HEK293 (cell line): ENCODE measurements at regions not wholly inside any gene's neighbourhood (a gene's known extent, or its start where the extent isn't known, plus 50 kb on each side); places are given as distances from the start of the nearest gene placed in this dataset.

ENCODE experiments used
- CTCF ChIA-PET: fragments of 350-600 bp; formaldehyde crosslinking; extraction: SDS; loops from one replicate; lab custom pipeline; 2021; ENCODE audit warnings: antibody characterized with exemption; lab: Yijun Ruan, JAX
- POLR2A ChIA-PET: fragments of 300-600 bp; formaldehyde crosslinking; extraction: SDS; loops from one replicate; lab custom pipeline; 2020; ENCODE audit warnings: antibody characterized with exemption, inconsistent platforms; lab: Yijun Ruan, JAX
- H3K27ac ChIP-seq: fragments of 200-500 bp; sonication (Bioruptor generic); 2 replicates; pipeline ENCODE4 v1.5.1; 2014; ENCODE audit warnings: low read depth, low read length, control low read depth, inconsistent platforms; ENCODE audit errors: extremely low read depth
- H3K36me3 ChIP-seq, 2 experiments: fragments of 200-500 bp in 1 of 2; sonication (Bioruptor generic) in 1 of 2; 1 replicate in 1 of 2; 2 replicates in 1 of 2; pipeline ENCODE4 v1.5.1; 2014 to 2017; ENCODE audit warnings: inconsistent platforms in 2 of 2, low read length in 2 of 2; ENCODE audit not compliant: control insufficient read depth in 2 of 2, insufficient read depth in 1 of 2
- H3K4me1 ChIP-seq: fragments of 200-500 bp; sonication (Bioruptor generic); 2 replicates; pipeline ENCODE4 v1.5.1; 2014; ENCODE audit warnings: mild to moderate bottlenecking, low read length, inconsistent platforms; ENCODE audit not compliant: control insufficient read depth, insufficient read depth
- H3K4me3 ChIP-seq: 2 replicates; pipeline ENCODE4 v1.5.1; 2011; ENCODE audit warnings: low read depth, mild to moderate bottlenecking, control low read depth, low read length, moderate library complexity
- H3K9me3 ChIP-seq: fragments of 200-500 bp; sonication (Bioruptor generic); 2 replicates; pipeline ENCODE4 v1.5.1; 2014; ENCODE audit warnings: low read depth, low read length, inconsistent platforms; ENCODE audit not compliant: control insufficient read depth, insufficient read depth
- GLIS2 ChIP-seq: fragments of 450-650 bp; formaldehyde crosslinking; IDR thresholded peaks from 2 replicates; pipeline ENCODE4 v1.5.1; 2016; ENCODE audit warnings: missing biosample characterization, missing genetic modification characterization
- KLF8 ChIP-seq: fragments of 450-650 bp; formaldehyde crosslinking; IDR thresholded peaks from 2 replicates; pipeline ENCODE4 v1.5.1; 2016; ENCODE audit warnings: missing biosample characterization, missing genetic modification characterization
- ZFP41 ChIP-seq: fragments of 450-650 bp; formaldehyde crosslinking; IDR thresholded peaks from 2 replicates; pipeline ENCODE4 v1.5.1; 2016; ENCODE audit warnings: missing biosample characterization, missing genetic modification characterization, borderline replicate concordance
- ZNF324 ChIP-seq: fragments of 450-650 bp; formaldehyde crosslinking; IDR thresholded peaks from 2 replicates; pipeline ENCODE4 v1.5.1; 2016; ENCODE audit warnings: missing biosample characterization, missing genetic modification characterization
- ZNF366 ChIP-seq: fragments of 450-650 bp; formaldehyde crosslinking; conservative IDR thresholded peaks from 2 replicates; pipeline ENCODE4 v1.5.1; 2016; ENCODE audit warnings: missing biosample characterization, missing genetic modification characterization
- ZNF404 ChIP-seq: fragments of 450-650 bp; formaldehyde crosslinking; IDR thresholded peaks from 2 replicates; pipeline ENCODE4 v1.5.1; 2017; ENCODE audit warnings: missing biosample characterization, missing genetic modification characterization
- ZNF426 ChIP-seq: fragments of 450-650 bp; formaldehyde crosslinking; IDR thresholded peaks from 2 replicates; pipeline ENCODE4 v1.5.1; 2017; ENCODE audit warnings: missing biosample characterization, missing genetic modification characterization, mild to moderate bottlenecking, inconsistent platforms, moderate library complexity
- ZNF473 ChIP-seq: fragments of 450-650 bp; formaldehyde crosslinking; IDR thresholded peaks from 2 replicates; pipeline ENCODE4 v1.5.1; 2017; ENCODE audit warnings: missing biosample characterization, missing genetic modification characterization
- ZNF571 ChIP-seq: fragments of 450-650 bp; formaldehyde crosslinking; IDR thresholded peaks from 2 replicates; pipeline ENCODE4 v1.5.0; 2017; ENCODE audit warnings: missing biosample characterization, missing genetic modification characterization
- ZNF670 ChIP-seq: fragments of 450-650 bp; formaldehyde crosslinking; IDR thresholded peaks from 2 replicates; pipeline ENCODE4 v1.5.1; 2016; ENCODE audit warnings: missing biosample characterization, missing genetic modification characterization, low read depth
- ZNF792 ChIP-seq: fragments of 450-650 bp; formaldehyde crosslinking; IDR thresholded peaks from 2 replicates; pipeline ENCODE4 v1.5.1; 2016; ENCODE audit warnings: missing biosample characterization, missing genetic modification characterization
- TF ChIP-seq, protein P1 (sequence below): fragments of 450-650 bp; formaldehyde crosslinking; IDR thresholded peaks from 2 replicates; pipeline ENCODE4 v1.5.1; 2016; ENCODE audit warnings: missing biosample characterization, missing genetic modification characterization
- TF ChIP-seq, protein P2 (sequence below): fragments of 450-650 bp; formaldehyde crosslinking; IDR thresholded peaks from 2 replicates; pipeline ENCODE4 v1.5.1; 2016; ENCODE audit warnings: missing biosample characterization, missing genetic modification characterization, borderline replicate concordance
- TF ChIP-seq, protein P3 (sequence below): fragments of 450-650 bp; formaldehyde crosslinking; IDR thresholded peaks from 2 replicates; pipeline ENCODE4 v1.5.0; 2017; ENCODE audit warnings: missing biosample characterization, missing genetic modification characterization, borderline replicate concordance
- TF ChIP-seq, protein P4 (sequence below): fragments of 450-650 bp; formaldehyde crosslinking; IDR thresholded peaks from 2 replicates; pipeline ENCODE4 v1.5.1; 2016; ENCODE audit warnings: missing biosample characterization, missing genetic modification characterization
- TF ChIP-seq, protein P5 (sequence below): fragments of 450-650 bp; formaldehyde crosslinking; IDR thresholded peaks from 2 replicates; pipeline ENCODE4 v1.5.1; 2017; ENCODE audit warnings: missing biosample characterization, missing genetic modification characterization
- TF ChIP-seq, protein P6 (sequence below): fragments of 450-650 bp; formaldehyde crosslinking; IDR thresholded peaks from 2 replicates; pipeline ENCODE4 v1.5.1; 2016; ENCODE audit warnings: missing biosample characterization, missing genetic modification characterization

DNA sequence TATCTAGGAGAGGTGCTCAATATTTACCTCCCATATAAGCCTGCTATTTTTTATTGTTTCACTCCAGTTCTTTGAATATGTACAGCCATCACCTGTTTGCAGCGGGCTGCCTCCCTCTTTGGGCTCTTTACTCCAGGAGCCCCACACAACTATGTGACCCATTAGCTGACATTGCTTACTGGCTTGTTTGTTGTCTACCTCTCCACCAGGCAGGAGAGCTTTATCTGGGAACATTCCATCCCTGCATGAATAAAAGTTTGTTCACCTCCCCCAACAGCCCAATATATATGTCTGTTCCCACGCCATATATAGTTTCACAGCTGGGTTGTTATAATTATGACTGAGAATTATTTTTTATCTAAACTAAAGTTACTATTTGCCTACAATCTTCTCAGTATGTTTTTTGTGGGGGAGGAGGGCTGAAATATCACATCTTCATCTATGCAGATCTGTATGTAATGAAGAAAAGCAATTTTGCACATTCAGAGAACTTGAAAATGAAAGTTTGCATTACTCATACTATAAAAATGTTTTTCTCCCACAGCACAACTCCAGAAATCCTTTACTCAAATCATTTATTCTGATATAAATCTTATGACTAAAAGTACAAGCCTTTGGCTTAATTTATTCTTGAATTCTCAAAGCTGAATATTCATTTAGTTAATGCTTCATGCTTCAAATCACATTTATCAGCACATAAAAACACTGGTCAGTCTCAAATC lies 61.2 kb upstream of the DAPP1 start:
- CTCF ChIA-PET, result interaction anchor here (1.0 kb wide), 1 partner anchor 113 kb away, joined by 3 read pairs; no protein-coding TSS in a partner anchor
- Histone ChIP-seq H3K9me3 (no peaks in the 10 kb centered on the region), H3K36me3 (no peaks in the 10 kb centered on the region), H3K4me1 (no peaks in the 10 kb centered on the region), H3K27ac (no peak overlapping the region), H3K4me3 (no peak overlapping the region)
- no peak for TF ChIP-seq ZNF404 (tag by site-specific recombination)
- no peak for TF ChIP-seq ZFP41 (tag by site-specific recombination)
- TF ChIP-seq ZNF571 (tag by site-specific recombination), result no peak
- TF ChIP-seq, protein P1, sequence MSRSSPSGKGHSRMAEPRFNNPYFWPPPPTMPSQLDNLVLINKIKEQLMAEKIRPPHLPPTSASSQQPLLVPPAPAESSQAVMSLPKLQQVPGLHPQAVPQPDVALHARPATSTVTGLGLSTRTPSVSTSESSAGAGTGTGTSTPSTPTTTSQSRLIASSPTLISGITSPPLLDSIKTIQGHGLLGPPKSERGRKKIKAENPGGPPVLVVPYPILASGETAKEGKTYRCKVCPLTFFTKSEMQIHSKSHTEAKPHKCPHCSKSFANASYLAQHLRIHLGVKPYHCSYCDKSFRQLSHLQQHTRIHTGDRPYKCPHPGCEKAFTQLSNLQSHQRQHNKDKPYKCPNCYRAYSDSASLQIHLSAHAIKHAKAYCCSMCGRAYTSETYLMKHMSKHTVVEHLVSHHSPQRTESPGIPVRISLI (tag by site-specific recombination), result no peak
- TF ChIP-seq, protein P2, sequence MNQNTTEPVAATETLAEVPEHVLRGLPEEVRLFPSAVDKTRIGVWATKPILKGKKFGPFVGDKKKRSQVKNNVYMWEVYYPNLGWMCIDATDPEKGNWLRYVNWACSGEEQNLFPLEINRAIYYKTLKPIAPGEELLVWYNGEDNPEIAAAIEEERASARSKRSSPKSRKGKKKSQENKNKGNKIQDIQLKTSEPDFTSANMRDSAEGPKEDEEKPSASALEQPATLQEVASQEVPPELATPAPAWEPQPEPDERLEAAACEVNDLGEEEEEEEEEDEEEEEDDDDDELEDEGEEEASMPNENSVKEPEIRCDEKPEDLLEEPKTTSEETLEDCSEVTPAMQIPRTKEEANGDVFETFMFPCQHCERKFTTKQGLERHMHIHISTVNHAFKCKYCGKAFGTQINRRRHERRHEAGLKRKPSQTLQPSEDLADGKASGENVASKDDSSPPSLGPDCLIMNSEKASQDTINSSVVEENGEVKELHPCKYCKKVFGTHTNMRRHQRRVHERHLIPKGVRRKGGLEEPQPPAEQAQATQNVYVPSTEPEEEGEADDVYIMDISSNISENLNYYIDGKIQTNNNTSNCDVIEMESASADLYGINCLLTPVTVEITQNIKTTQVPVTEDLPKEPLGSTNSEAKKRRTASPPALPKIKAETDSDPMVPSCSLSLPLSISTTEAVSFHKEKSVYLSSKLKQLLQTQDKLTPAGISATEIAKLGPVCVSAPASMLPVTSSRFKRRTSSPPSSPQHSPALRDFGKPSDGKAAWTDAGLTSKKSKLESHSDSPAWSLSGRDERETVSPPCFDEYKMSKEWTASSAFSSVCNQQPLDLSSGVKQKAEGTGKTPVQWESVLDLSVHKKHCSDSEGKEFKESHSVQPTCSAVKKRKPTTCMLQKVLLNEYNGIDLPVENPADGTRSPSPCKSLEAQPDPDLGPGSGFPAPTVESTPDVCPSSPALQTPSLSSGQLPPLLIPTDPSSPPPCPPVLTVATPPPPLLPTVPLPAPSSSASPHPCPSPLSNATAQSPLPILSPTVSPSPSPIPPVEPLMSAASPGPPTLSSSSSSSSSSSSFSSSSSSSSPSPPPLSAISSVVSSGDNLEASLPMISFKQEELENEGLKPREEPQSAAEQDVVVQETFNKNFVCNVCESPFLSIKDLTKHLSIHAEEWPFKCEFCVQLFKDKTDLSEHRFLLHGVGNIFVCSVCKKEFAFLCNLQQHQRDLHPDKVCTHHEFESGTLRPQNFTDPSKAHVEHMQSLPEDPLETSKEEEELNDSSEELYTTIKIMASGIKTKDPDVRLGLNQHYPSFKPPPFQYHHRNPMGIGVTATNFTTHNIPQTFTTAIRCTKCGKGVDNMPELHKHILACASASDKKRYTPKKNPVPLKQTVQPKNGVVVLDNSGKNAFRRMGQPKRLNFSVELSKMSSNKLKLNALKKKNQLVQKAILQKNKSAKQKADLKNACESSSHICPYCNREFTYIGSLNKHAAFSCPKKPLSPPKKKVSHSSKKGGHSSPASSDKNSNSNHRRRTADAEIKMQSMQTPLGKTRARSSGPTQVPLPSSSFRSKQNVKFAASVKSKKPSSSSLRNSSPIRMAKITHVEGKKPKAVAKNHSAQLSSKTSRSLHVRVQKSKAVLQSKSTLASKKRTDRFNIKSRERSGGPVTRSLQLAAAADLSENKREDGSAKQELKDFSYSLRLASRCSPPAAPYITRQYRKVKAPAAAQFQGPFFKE (tag by site-specific recombination), result no peak
- no peak for TF ChIP-seq GLIS2 (tag by site-specific recombination)
- TF ChIP-seq, protein P3, sequence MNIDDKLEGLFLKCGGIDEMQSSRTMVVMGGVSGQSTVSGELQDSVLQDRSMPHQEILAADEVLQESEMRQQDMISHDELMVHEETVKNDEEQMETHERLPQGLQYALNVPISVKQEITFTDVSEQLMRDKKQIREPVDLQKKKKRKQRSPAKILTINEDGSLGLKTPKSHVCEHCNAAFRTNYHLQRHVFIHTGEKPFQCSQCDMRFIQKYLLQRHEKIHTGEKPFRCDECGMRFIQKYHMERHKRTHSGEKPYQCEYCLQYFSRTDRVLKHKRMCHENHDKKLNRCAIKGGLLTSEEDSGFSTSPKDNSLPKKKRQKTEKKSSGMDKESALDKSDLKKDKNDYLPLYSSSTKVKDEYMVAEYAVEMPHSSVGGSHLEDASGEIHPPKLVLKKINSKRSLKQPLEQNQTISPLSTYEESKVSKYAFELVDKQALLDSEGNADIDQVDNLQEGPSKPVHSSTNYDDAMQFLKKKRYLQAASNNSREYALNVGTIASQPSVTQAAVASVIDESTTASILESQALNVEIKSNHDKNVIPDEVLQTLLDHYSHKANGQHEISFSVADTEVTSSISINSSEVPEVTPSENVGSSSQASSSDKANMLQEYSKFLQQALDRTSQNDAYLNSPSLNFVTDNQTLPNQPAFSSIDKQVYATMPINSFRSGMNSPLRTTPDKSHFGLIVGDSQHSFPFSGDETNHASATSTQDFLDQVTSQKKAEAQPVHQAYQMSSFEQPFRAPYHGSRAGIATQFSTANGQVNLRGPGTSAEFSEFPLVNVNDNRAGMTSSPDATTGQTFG (tag by site-specific recombination), result no peak
- TF ChIP-seq ZNF324 (tag by site-specific recombination), result no peak
- TF ChIP-seq, protein P4, sequence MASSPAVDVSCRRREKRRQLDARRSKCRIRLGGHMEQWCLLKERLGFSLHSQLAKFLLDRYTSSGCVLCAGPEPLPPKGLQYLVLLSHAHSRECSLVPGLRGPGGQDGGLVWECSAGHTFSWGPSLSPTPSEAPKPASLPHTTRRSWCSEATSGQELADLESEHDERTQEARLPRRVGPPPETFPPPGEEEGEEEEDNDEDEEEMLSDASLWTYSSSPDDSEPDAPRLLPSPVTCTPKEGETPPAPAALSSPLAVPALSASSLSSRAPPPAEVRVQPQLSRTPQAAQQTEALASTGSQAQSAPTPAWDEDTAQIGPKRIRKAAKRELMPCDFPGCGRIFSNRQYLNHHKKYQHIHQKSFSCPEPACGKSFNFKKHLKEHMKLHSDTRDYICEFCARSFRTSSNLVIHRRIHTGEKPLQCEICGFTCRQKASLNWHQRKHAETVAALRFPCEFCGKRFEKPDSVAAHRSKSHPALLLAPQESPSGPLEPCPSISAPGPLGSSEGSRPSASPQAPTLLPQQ (tag by site-specific recombination), result no peak
- no peak for TF ChIP-seq ZNF792 (tag by site-specific recombination)
- TF ChIP-seq, protein P5, sequence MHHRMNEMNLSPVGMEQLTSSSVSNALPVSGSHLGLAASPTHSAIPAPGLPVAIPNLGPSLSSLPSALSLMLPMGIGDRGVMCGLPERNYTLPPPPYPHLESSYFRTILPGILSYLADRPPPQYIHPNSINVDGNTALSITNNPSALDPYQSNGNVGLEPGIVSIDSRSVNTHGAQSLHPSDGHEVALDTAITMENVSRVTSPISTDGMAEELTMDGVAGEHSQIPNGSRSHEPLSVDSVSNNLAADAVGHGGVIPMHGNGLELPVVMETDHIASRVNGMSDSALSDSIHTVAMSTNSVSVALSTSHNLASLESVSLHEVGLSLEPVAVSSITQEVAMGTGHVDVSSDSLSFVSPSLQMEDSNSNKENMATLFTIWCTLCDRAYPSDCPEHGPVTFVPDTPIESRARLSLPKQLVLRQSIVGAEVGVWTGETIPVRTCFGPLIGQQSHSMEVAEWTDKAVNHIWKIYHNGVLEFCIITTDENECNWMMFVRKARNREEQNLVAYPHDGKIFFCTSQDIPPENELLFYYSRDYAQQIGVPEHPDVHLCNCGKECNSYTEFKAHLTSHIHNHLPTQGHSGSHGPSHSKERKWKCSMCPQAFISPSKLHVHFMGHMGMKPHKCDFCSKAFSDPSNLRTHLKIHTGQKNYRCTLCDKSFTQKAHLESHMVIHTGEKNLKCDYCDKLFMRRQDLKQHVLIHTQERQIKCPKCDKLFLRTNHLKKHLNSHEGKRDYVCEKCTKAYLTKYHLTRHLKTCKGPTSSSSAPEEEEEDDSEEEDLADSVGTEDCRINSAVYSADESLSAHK (tag by site-specific recombination), result no peak
- no peak for TF ChIP-seq ZNF426
- TF ChIP-seq ZNF473 (tag by site-specific recombination), result no peak
- TF ChIP-seq ZNF670 (tag by site-specific recombination), result no peak
- no peak for TF ChIP-seq ZNF366 (tag by site-specific recombination)
- TF ChIP-seq KLF8 (tag by site-specific recombination), result no peak
- TF ChIP-seq, protein P6, sequence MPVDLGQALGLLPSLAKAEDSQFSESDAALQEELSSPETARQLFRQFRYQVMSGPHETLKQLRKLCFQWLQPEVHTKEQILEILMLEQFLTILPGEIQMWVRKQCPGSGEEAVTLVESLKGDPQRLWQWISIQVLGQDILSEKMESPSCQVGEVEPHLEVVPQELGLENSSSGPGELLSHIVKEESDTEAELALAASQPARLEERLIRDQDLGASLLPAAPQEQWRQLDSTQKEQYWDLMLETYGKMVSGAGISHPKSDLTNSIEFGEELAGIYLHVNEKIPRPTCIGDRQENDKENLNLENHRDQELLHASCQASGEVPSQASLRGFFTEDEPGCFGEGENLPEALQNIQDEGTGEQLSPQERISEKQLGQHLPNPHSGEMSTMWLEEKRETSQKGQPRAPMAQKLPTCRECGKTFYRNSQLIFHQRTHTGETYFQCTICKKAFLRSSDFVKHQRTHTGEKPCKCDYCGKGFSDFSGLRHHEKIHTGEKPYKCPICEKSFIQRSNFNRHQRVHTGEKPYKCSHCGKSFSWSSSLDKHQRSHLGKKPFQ (tag by site-specific recombination), result no peak
- POLR2A ChIA-PET, result no interaction called here
